Stimulated activated effector memory CD8-positive, alpha-beta T cell treated with anti-CD3 and anti-CD28 coated beads, Interleukin-12 subunit alpha, Interleukin-12 subunit beta, amount 100 ng/mL, for 72 hours (primary cell): ENCODE measurements at regions not wholly inside any gene's neighbourhood (a gene's known extent, or its start where the extent isn't known, plus 50 kb on each side); places are given as distances from the start of the nearest gene placed in this dataset.
"Not testable (repeated sequence)": the region's sequence is repeated elsewhere in the genome, so short reads cannot be mapped to it uniquely, and the experiment has no call there.

Experiments
- ATAC-seq: fragments of 150-1000 bp; cut with Tn5 transposase; 2 replicates; pipeline ENCODE4 v1.10.0; 2021
- DNase-seq, 2 donors: peaks; one replicate each; pipeline ENCODE4 v3.0.0; 2021 to 2022; ENCODE audit warnings: low spot score in 2 of 2
- H3K27ac Mint-ChIP-seq: one replicate; pipeline ENCODE4 v1.8.0; 2022; ENCODE audit warnings: mild to moderate bottlenecking, mixed read lengths
- H3K36me3 Mint-ChIP-seq: one replicate; pipeline ENCODE4 v1.8.0; 2022; ENCODE audit warnings: mild to moderate bottlenecking, mixed read lengths
- H3K4me1 Mint-ChIP-seq: one replicate; pipeline ENCODE4 v1.8.0; 2022; ENCODE audit warnings: mixed read lengths
- H3K4me3 Mint-ChIP-seq: one replicate; pipeline ENCODE4 v1.8.0; 2022; ENCODE audit warnings: mild to moderate bottlenecking, mixed read lengths
- H3K9me3 Mint-ChIP-seq: one replicate; pipeline ENCODE4 v1.8.0; 2022; ENCODE audit warnings: mixed read lengths

DNA sequence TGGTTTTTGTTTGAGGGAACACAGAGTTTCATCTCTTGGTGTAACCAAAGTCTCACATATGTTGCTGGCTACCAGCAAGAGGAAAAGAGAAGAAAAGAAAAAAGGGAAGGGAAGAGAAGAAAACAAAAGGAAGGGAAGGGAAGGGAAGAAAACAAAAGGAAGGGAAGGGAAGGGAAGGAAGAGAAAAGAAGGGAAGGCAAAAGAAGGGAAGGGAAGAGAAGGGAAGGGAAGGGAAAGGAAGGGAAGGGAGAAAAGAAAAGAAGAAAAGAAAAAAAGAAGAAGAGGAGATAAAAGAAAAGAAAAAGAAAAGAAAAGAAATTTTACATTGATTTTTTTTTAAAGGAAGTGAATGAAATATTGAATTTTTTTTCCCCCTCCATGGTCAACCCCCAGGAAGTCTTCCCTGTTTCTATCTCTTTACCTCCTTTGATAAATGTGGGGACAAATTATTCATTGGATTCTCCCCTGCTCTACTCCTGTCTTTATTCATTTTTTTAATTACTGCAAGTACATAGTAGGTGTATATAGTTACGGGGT, 228.0 kb downstream of the SHOX start:
- Mint-ChIP-seq H3K4me3 (no peak overlapping the region), H3K4me1 (no peaks in the 10 kb centered on the region), H3K27ac (no peak overlapping the region), H3K36me3 (no peaks in the 10 kb centered on the region), H3K9me3 (peaks cover 19% of the 10 kb centered on the region)
- no peak for ATAC-seq
- DNase-seq = no peak

GRCh38 chrX:857376-857775, 226.8 kb downstream of the SHOX start:
- DNase-seq (no peak), ATAC-seq (no peak)
- Mint-ChIP-seq H3K27ac (no peak overlapping the region), H3K4me1 (no peaks in the 10 kb centered on the region), H3K4me3 (no peak overlapping the region), H3K36me3 (no peaks in the 10 kb centered on the region), H3K9me3 (peaks cover 22% of the 10 kb centered on the region)

- ATAC-seq (no peak), DNase-seq (no peak)
- Mint-ChIP-seq H3K36me3 (no peaks in the 10 kb centered on the region), H3K4me3 (no peak overlapping the region), H3K9me3 (peaks cover 22% of the 10 kb centered on the region), H3K4me1 (no peaks in the 10 kb centered on the region), H3K27ac (no peak overlapping the region)
Measured at GRCh38 chrX:856566-857290, 226.1 kb downstream of the SHOX start.

GRCh38 chrX:853304-853703, 222.7 kb downstream of the SHOX start:
- DNase-seq = no peak
- no peak for ATAC-seq
- no peaks in the 10 kb centered on the region for H3K36me3 Mint-ChIP-seq
- H3K27ac Mint-ChIP-seq = no peak overlapping the region
- H3K4me3 Mint-ChIP-seq = no peak overlapping the region
- peaks cover 21% of the 10 kb centered on the region for H3K9me3 Mint-ChIP-seq
- no peaks in the 10 kb centered on the region for H3K4me1 Mint-ChIP-seq

DNA sequence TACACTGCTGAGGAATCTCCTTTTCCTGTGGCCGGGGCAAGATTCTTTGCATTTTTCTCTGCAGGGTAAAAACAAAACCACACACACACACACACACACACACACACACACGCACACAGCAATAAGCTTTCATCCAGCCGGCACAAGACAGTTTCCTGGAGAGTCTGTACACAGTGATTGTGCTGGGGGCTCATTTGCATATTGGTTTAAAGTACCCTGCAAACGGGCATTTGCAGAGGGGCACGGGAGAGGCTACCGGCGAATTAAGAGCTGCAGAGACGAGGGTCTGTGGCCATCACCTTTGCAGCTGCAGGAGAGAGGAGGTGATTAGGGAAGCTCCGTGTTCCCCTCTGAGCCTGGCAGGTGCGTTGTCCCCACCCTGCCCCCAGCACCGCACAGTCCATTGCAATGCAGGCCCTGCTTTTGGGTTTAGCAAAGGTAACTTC, 219.9 kb downstream of the SHOX start:
- Mint-ChIP-seq H3K4me1 (no peaks in the 10 kb centered on the region), H3K36me3 (no peaks in the 10 kb centered on the region), H3K27ac (no peak overlapping the region), H3K9me3 (peaks cover 17% of the 10 kb centered on the region), H3K4me3 (no peak overlapping the region)
- ATAC-seq (no peak), DNase-seq (peak in 1 of 2 donors; percentile 29)

DNA sequence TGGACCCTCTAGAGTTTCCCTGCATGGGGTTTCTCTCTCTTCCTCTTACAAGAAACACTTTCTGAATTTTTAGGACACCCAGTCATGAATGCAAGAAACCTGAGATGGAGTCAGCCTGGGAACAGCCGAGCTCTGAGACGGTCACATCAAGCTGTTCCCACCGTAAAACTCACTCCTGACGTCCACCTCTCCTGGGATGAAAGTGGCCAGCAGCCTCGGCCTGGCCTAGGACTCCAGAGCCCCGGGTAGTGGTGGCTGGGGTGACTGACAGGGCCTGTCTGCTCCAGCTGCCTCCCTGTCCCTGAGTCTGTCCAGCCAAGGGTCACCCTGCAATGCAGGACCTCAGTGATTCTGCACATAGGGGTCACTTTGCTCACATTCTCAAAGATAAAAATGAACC, 217.8 kb downstream of the SHOX start:
- ATAC-seq = no peak
- DNase-seq = peak in 1 of 2 donors; percentile 36
- no peaks in the 10 kb centered on the region for H3K36me3 Mint-ChIP-seq
- H3K27ac Mint-ChIP-seq = no peak overlapping the region
- H3K9me3 Mint-ChIP-seq = peaks cover 8% of the 10 kb centered on the region
- no peak overlapping the region for H3K4me3 Mint-ChIP-seq
- H3K4me1 Mint-ChIP-seq = no peaks in the 10 kb centered on the region

GRCh38 chrX:843306-843705, 212.7 kb downstream of the SHOX start:
- H3K27ac Mint-ChIP-seq = no peak overlapping the region
- no peak overlapping the region for H3K4me3 Mint-ChIP-seq
- H3K4me1 Mint-ChIP-seq = no peaks in the 10 kb centered on the region
- peak in 1 of 2 donors; percentile 43 for DNase-seq
- no peaks in the 10 kb centered on the region for H3K36me3 Mint-ChIP-seq
- peaks cover 4% of the 10 kb centered on the region for H3K9me3 Mint-ChIP-seq
- no peak for ATAC-seq

DNA sequence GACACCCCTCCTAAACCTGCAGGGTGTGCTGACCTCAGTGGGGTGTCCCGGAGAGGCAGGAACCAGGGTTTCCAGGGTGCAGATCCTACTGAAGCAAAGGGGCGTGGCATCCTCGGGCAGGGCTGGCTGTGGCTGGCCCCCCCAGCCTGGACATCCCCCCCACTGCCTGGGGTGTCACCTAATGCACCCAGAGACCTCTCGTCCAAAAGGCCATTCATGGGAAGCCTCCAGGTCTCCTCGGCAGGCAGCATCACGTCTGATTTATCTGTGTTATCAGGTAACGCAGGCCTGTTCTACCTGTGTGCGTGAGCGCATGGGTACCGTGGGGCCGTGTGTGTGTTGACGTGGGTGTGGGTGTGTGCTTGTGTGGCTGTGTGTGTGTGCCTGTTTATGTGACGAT, 210.0 kb downstream of the SHOX start:
- DNase-seq = peak in 1 of 2 donors; percentile 45
- no peak overlapping the region for H3K27ac Mint-ChIP-seq
- ATAC-seq = no peak
- no peaks in the 10 kb centered on the region for H3K4me1 Mint-ChIP-seq
- H3K4me3 Mint-ChIP-seq = no peak overlapping the region
- H3K9me3 Mint-ChIP-seq = peaks cover 10% of the 10 kb centered on the region
- no peaks in the 10 kb centered on the region for H3K36me3 Mint-ChIP-seq

GRCh38 chrX:838666-839065, 208.1 kb downstream of the SHOX start:
- not testable (repeated sequence) for H3K27ac Mint-ChIP-seq, H3K36me3 Mint-ChIP-seq, H3K4me3 Mint-ChIP-seq, H3K4me1 Mint-ChIP-seq, ATAC-seq
- peaks cover 10% of the 10 kb centered on the region for H3K9me3 Mint-ChIP-seq
- peak in 1 of 2 donors; percentile 34 for DNase-seq

GRCh38 chrX:835857-836256, 205.3 kb downstream of the SHOX start:
- DNase-seq = peak in 1 of 2 donors; percentile 17
- H3K9me3 Mint-ChIP-seq, H3K27ac Mint-ChIP-seq, ATAC-seq, H3K36me3 Mint-ChIP-seq, H3K4me1 Mint-ChIP-seq, H3K4me3 Mint-ChIP-seq: not testable (repeated sequence)

DNA sequence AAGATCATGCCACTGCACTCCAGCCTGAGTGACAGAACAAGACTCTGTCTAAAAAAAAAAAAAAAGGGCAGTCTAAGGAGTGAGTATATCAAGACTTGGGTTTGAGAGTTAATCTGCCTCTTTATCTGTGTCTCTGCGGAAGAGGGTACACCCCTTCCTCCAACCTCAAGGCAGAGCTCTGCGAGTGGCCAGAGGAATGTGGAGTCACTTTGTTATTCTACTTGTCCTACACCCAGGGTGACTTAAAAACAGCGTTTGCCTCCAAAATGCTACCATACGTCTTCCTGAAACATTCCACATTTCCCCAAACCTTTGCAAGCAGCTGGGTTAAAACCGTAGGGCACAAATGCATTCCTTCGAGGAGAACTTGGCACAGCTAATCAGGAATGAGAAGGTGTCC, 199.9 kb downstream of the SHOX start:
- no peaks in the 10 kb centered on the region for H3K9me3 Mint-ChIP-seq
- H3K4me1 Mint-ChIP-seq = no peaks in the 10 kb centered on the region
- DNase-seq (peak in 1 of 2 donors; percentile 22), ATAC-seq (no peak)
- no peak overlapping the region for H3K4me3 Mint-ChIP-seq
- H3K36me3 Mint-ChIP-seq = no peaks in the 10 kb centered on the region
- no peak overlapping the region for H3K27ac Mint-ChIP-seq

DNA sequence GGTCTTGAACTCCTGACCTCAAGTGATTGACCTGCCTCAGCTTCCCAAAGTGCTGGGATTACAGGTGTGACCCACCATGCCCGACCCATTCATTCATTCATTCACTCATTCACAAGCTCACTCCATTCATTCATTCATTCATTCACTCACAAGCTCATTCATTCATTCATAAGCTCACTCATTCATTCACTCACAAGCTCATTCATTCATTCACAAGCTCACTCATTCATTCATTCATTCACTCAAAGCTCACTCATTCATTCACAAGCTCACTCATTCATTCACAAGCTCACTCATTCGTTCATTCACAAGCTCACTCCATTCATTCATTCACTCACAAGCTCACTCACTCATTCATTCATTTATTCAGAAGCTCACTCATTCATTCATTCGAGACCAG, 198.6 kb downstream of the SHOX start:
- Mint-ChIP-seq H3K4me3 (no peak overlapping the region), H3K4me1 (no peaks in the 10 kb centered on the region), H3K9me3 (no peaks in the 10 kb centered on the region), H3K36me3 (no peaks in the 10 kb centered on the region), H3K27ac (no peak overlapping the region)
- DNase-seq (no peak), ATAC-seq (no peak)

GRCh38 chrX:828411-828959, 197.9 kb downstream of the SHOX start:
- Mint-ChIP-seq H3K9me3 (no peaks in the 10 kb centered on the region), H3K36me3 (no peaks in the 10 kb centered on the region), H3K4me1 (no peaks in the 10 kb centered on the region), H3K4me3 (no peak overlapping the region), H3K27ac (no peak overlapping the region)
- ATAC-seq (no peak), DNase-seq (peak in 1 of 2 donors; percentile 10)

GRCh38 chrX:826448-826847, 195.9 kb downstream of the SHOX start:
- no peak for ATAC-seq
- peak in 1 of 2 donors; percentile 22 for DNase-seq
- Mint-ChIP-seq H3K36me3 (no peaks in the 10 kb centered on the region), H3K4me3 (no peak overlapping the region), H3K9me3 (peaks cover 4% of the 10 kb centered on the region), H3K4me1 (no peaks in the 10 kb centered on the region), H3K27ac (no peak overlapping the region)

DNA sequence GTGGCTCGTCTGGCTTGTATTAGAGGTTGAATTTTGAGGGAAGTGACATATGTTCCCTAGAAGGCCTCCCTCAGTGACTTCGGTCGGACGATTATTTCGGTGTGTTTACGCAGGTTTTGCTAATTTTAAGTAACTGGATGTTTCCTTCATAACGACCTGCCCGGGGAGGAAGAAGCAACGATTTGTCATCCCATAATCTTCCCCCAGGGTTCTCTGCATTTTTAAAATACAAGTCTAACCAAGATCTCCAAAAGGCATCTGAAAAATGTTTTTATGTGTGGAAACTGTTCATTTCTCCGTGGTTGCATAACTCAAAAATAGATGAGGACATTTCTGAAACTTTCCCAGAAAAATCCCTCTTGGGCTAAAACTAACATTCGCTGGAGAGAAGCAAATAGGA, 195.4 kb downstream of the SHOX start:
- ATAC-seq (no peak), DNase-seq (peak in 1 of 2 donors; percentile 13)
- H3K4me3 Mint-ChIP-seq = no peak overlapping the region
- H3K9me3 Mint-ChIP-seq = peaks cover 4% of the 10 kb centered on the region
- H3K4me1 Mint-ChIP-seq = no peaks in the 10 kb centered on the region
- H3K27ac Mint-ChIP-seq = no peak overlapping the region
- no peaks in the 10 kb centered on the region for H3K36me3 Mint-ChIP-seq

GRCh38 chrX:823073-823472, 192.5 kb downstream of the SHOX start:
- ATAC-seq, H3K27ac Mint-ChIP-seq, H3K9me3 Mint-ChIP-seq, H3K36me3 Mint-ChIP-seq, H3K4me3 Mint-ChIP-seq, H3K4me1 Mint-ChIP-seq: not testable (repeated sequence)
- peak in 1 of 2 donors; percentile 18 for DNase-seq
